ENCODE measurements at regions not wholly inside any gene's neighbourhood (a gene's known extent, or its start where the extent isn't known, plus 50 kb on each side); places are given as distances from the start of the nearest gene placed in this dataset.

GRCh38 chr7:136245327-136246004 lies 268.3 kb upstream of the MTPN start:
- POLR2A ChIA-PET = no interaction called here
- CTCF ChIA-PET = no interaction called here

GRCh38 chr7:136234040-136234439 lies 256.9 kb upstream of the MTPN start:
- Histone ChIP-seq H3K9me3 (ENCODE audit: control insufficient read depth in 2 of 3, low read length in 3 of 3) (no peaks in the 10 kb centered on the region), H3K4me1 (ENCODE audit: control insufficient read depth in 2 of 2, insufficient read depth in 2 of 2, low read length in 2 of 2) (no peaks in the 10 kb centered on the region), H3K36me3 (ENCODE audit: control insufficient read depth in 2 of 3, insufficient read depth in 3 of 3, low read length in 3 of 3) (no peaks in the 10 kb centered on the region), H3K27me3 (ENCODE audit: control insufficient read depth in 2 of 2, insufficient read depth in 2 of 2, low read length in 2 of 2) (no peaks in the 10 kb centered on the region), H3K4me3 (ENCODE audit: low read length) (no peak overlapping the region), H3K27ac (ENCODE audit: low read depth, low read length) (no peak overlapping the region)
- DNase-seq = no peak
- ATAC-seq = no peak
- intact Hi-C loops (cut with micrococcal nuclease) = no loop called here
- ChIA-PET POLR2A (no interaction called here), CTCF (no interaction called here)
- no peaks in the 10 kb centered on the region for H3K4me1 Mint-ChIP-seq
- no peaks in the 10 kb centered on the region for H3K27me3 Mint-ChIP-seq
- H3K4me3 Mint-ChIP-seq = no peak overlapping the region
- H3K36me3 Mint-ChIP-seq = peaks cover 0 to 10% (median 3%) of the 10 kb centered on the region in 5 donors
- no peak overlapping the region for H3K27ac Mint-ChIP-seq
- H3K9me3 Mint-ChIP-seq = peaks cover 10 to 39% (median 19%) of the 10 kb centered on the region in 11 donors

More at GRCh38 chr7:136245327-136246004, 268.3 kb upstream of the MTPN start:
- intact Hi-C loops (cut with micrococcal nuclease) = no loop called here
- no peak overlapping the region for H3K27ac Mint-ChIP-seq
- no peak for ATAC-seq
- Histone ChIP-seq H3K9me3 (ENCODE audit: control insufficient read depth in 2 of 3, low read length in 3 of 3) (no peaks in the 10 kb centered on the region), H3K27ac (ENCODE audit: low read depth, low read length) (no peak overlapping the region), H3K4me3 (ENCODE audit: low read length) (no peak overlapping the region), H3K4me1 (ENCODE audit: control insufficient read depth in 2 of 2, insufficient read depth in 2 of 2, low read length in 2 of 2) (no peaks in the 10 kb centered on the region), H3K36me3 (ENCODE audit: control insufficient read depth in 2 of 3, insufficient read depth in 3 of 3, low read length in 3 of 3) (no peaks in the 10 kb centered on the region), H3K27me3 (ENCODE audit: control insufficient read depth in 2 of 2, insufficient read depth in 2 of 2, low read length in 2 of 2) (no peaks in the 10 kb centered on the region)
- no peak for DNase-seq
- H3K9me3 Mint-ChIP-seq = peaks cover 0 to 12% (median 2%) of the 10 kb centered on the region in 11 donors
- H3K4me3 Mint-ChIP-seq = no peak overlapping the region
- H3K36me3 Mint-ChIP-seq = peaks cover 0 to 8% (median 0%) of the 10 kb centered on the region in 5 donors
- H3K4me1 Mint-ChIP-seq = no peaks in the 10 kb centered on the region
- no peaks in the 10 kb centered on the region for H3K27me3 Mint-ChIP-seq

GRCh38 chr7:136230210-136230609 lies 253.1 kb upstream of the MTPN start:
- H3K9me3 Mint-ChIP-seq = peaks cover 3 to 26% (median 15%) of the 10 kb centered on the region in 11 donors
- Histone ChIP-seq H3K9me3 (ENCODE audit: control insufficient read depth in 2 of 3, low read length in 3 of 3) (no peaks in the 10 kb centered on the region), H3K4me1 (ENCODE audit: control insufficient read depth in 2 of 2, insufficient read depth in 2 of 2, low read length in 2 of 2) (no peaks in the 10 kb centered on the region), H3K27me3 (ENCODE audit: control insufficient read depth in 2 of 2, insufficient read depth in 2 of 2, low read length in 2 of 2) (no peaks in the 10 kb centered on the region), H3K4me3 (ENCODE audit: low read length) (no peak overlapping the region), H3K27ac (ENCODE audit: low read depth, low read length) (no peak overlapping the region), H3K36me3 (ENCODE audit: control insufficient read depth in 2 of 3, insufficient read depth in 3 of 3, low read length in 3 of 3) (no peaks in the 10 kb centered on the region)
- H3K4me1 Mint-ChIP-seq = no peaks in the 10 kb centered on the region
- no peaks in the 10 kb centered on the region for H3K36me3 Mint-ChIP-seq
- ChIA-PET POLR2A (no interaction called here), CTCF (no interaction called here)
- DNase-seq (no peak), ATAC-seq (no peak)
- H3K27me3 Mint-ChIP-seq = no peaks in the 10 kb centered on the region
- no peak overlapping the region for H3K27ac Mint-ChIP-seq
- no peak overlapping the region for H3K4me3 Mint-ChIP-seq
- intact Hi-C loops (cut with micrococcal nuclease) = no loop called here

- Histone ChIP-seq H3K27me3 (ENCODE audit: control insufficient read depth in 2 of 2, insufficient read depth in 2 of 2, low read length in 2 of 2) (no peaks in the 10 kb centered on the region), H3K27ac (ENCODE audit: low read depth, low read length) (no peak overlapping the region), H3K36me3 (ENCODE audit: control insufficient read depth in 2 of 3, insufficient read depth in 3 of 3, low read length in 3 of 3) (no peaks in the 10 kb centered on the region), H3K4me3 (ENCODE audit: low read length) (no peak overlapping the region), H3K4me1 (ENCODE audit: control insufficient read depth in 2 of 2, insufficient read depth in 2 of 2, low read length in 2 of 2) (no peaks in the 10 kb centered on the region), H3K9me3 (ENCODE audit: control insufficient read depth in 2 of 3, low read length in 3 of 3) (no peaks in the 10 kb centered on the region)
- POLR2A ChIA-PET = no interaction called here
- CTCF ChIA-PET = no interaction called here
- no peak overlapping the region for H3K27ac Mint-ChIP-seq
- peaks cover 0 to 26% (median 15%) of the 10 kb centered on the region in 11 donors for H3K9me3 Mint-ChIP-seq
- DNase-seq (no peak), ATAC-seq (no peak)
- H3K4me1 Mint-ChIP-seq = no peaks in the 10 kb centered on the region
- intact Hi-C loops (cut with micrococcal nuclease) = no loop called here
- H3K4me3 Mint-ChIP-seq = no peak overlapping the region
- H3K27me3 Mint-ChIP-seq = no peaks in the 10 kb centered on the region
- no peaks in the 10 kb centered on the region for H3K36me3 Mint-ChIP-seq
These were observed 252.6 kb upstream of the MTPN start for GRCh38 chr7:136229790-136230189.

- Mint-ChIP-seq H3K36me3 (peaks cover 0 to 5% (median 0%) of the 10 kb centered on the region in 5 donors), H3K9me3 (peaks cover 4 to 36% (median 16%) of the 10 kb centered on the region in 11 donors), H3K4me3 (no peak overlapping the region), H3K27ac (no peak overlapping the region), H3K27me3 (no peaks in the 10 kb centered on the region), H3K4me1 (no peaks in the 10 kb centered on the region)
- DNase-seq = no peak
- no peaks in the 10 kb centered on the region for H3K9me3 ChIP-seq (ENCODE audit: control insufficient read depth in 2 of 3, low read length in 3 of 3)
- ChIA-PET POLR2A (no interaction called here), CTCF (no interaction called here)
- H3K4me3 ChIP-seq (ENCODE audit: low read length) = no peak overlapping the region
- no peak overlapping the region for H3K27ac ChIP-seq (ENCODE audit: low read depth, low read length)
- intact Hi-C loops (cut with micrococcal nuclease) = no loop called here
- no peaks in the 10 kb centered on the region for H3K4me1 ChIP-seq (ENCODE audit: control insufficient read depth in 2 of 2, insufficient read depth in 2 of 2, low read length in 2 of 2)
- no peak for ATAC-seq
- H3K27me3 ChIP-seq (ENCODE audit: control insufficient read depth in 2 of 2, insufficient read depth in 2 of 2, low read length in 2 of 2) = no peaks in the 10 kb centered on the region
- no peaks in the 10 kb centered on the region for H3K36me3 ChIP-seq (ENCODE audit: control insufficient read depth in 2 of 3, insufficient read depth in 3 of 3, low read length in 3 of 3)
These were observed 251.0 kb upstream of the MTPN start for GRCh38 chr7:136228171-136228570.

GRCh38 chr7:136214356-136214755 lies 237.2 kb upstream of the MTPN start:
- H3K9me3 Mint-ChIP-seq = peaks cover 0 to 10% (median 3%) of the 10 kb centered on the region in 11 donors
- H3K27ac Mint-ChIP-seq = no peak overlapping the region
- DNase-seq (no peak), ATAC-seq (no peak)
- H3K27me3 Mint-ChIP-seq = no peaks in the 10 kb centered on the region
- Histone ChIP-seq H3K27ac (ENCODE audit: low read depth, low read length) (no peak overlapping the region), H3K27me3 (ENCODE audit: control insufficient read depth in 2 of 2, insufficient read depth in 2 of 2, low read length in 2 of 2) (no peaks in the 10 kb centered on the region), H3K4me1 (ENCODE audit: control insufficient read depth in 2 of 2, insufficient read depth in 2 of 2, low read length in 2 of 2) (no peaks in the 10 kb centered on the region), H3K4me3 (ENCODE audit: low read length) (no peak overlapping the region), H3K36me3 (ENCODE audit: control insufficient read depth in 2 of 3, insufficient read depth in 3 of 3, low read length in 3 of 3) (no peaks in the 10 kb centered on the region), H3K9me3 (ENCODE audit: control insufficient read depth in 2 of 3, low read length in 3 of 3) (no peaks in the 10 kb centered on the region)
- peaks cover 0 to 9% (median 0%) of the 10 kb centered on the region in 5 donors for H3K36me3 Mint-ChIP-seq
- CTCF ChIA-PET = interaction anchor here (0.6 kb wide), 1 partner anchor 8 kb away, joined by 3 read pairs; no protein-coding TSS in a partner anchor
- H3K4me1 Mint-ChIP-seq = no peaks in the 10 kb centered on the region
- intact Hi-C loops (cut with micrococcal nuclease) = no loop called here
- H3K4me3 Mint-ChIP-seq = no peak overlapping the region
- POLR2A ChIA-PET = no interaction called here

- intact Hi-C loops (cut with micrococcal nuclease) = no loop called here
- H3K4me1 Mint-ChIP-seq = no peaks in the 10 kb centered on the region
- CTCF ChIA-PET = no interaction called here
- no peak for ATAC-seq
- no peak for DNase-seq
- H3K4me3 Mint-ChIP-seq = no peak overlapping the region
- no peaks in the 10 kb centered on the region for H3K27me3 Mint-ChIP-seq
- Histone ChIP-seq H3K4me3 (ENCODE audit: low read length) (no peak overlapping the region), H3K36me3 (ENCODE audit: control insufficient read depth in 2 of 3, insufficient read depth in 3 of 3, low read length in 3 of 3) (no peaks in the 10 kb centered on the region), H3K9me3 (ENCODE audit: control insufficient read depth in 2 of 3, low read length in 3 of 3) (no peaks in the 10 kb centered on the region), H3K27ac (ENCODE audit: low read depth, low read length) (no peak overlapping the region), H3K27me3 (ENCODE audit: control insufficient read depth in 2 of 2, insufficient read depth in 2 of 2, low read length in 2 of 2) (no peaks in the 10 kb centered on the region), H3K4me1 (ENCODE audit: control insufficient read depth in 2 of 2, insufficient read depth in 2 of 2, low read length in 2 of 2) (no peaks in the 10 kb centered on the region)
- peaks cover 0 to 8% (median 0%) of the 10 kb centered on the region in 5 donors for H3K36me3 Mint-ChIP-seq
- POLR2A ChIA-PET = no interaction called here
- H3K27ac Mint-ChIP-seq = no peak overlapping the region
- H3K9me3 Mint-ChIP-seq = peaks cover 0 to 5% (median 1%) of the 10 kb centered on the region in 11 donors
These were observed 235.9 kb upstream of the MTPN start for GRCh38 chr7:136213012-136213411.
